Kidney capillary endothelial cell (primary cell): ENCODE measurements at regions not wholly inside any gene's neighbourhood (a gene's known extent, or its start where the extent isn't known, plus 50 kb on each side); places are given as distances from the start of the nearest gene placed in this dataset.

Source experiments
- DNase-seq: peaks from one replicate; pipeline ENCODE4 v3.0.0-alpha.2; 2018; ENCODE audit warnings: low spot score

GRCh38 chr6:42512579-42512978 lies 51.2 kb upstream of the UBR2 start:
- DNase-seq, result no peak

- no peak for DNase-seq
These were observed 51.9 kb upstream of the UBR2 start for GRCh38 chr6:42511803-42512422.

- no peak for DNase-seq
These were observed 53.0 kb upstream of the UBR2 start for GRCh38 chr6:42510795-42511194.

- DNase-seq, result no peak
These were observed 54.1 kb upstream of the UBR2 start for GRCh38 chr6:42509765-42510164.

GRCh38 chr6:42509256-42509655 lies 54.6 kb upstream of the UBR2 start:
- DNase-seq, result no peak

GRCh38 chr6:42507901-42508300 lies 55.9 kb upstream of the UBR2 start:
- DNase-seq, result no peak

GRCh38 chr6:42507195-42507594 lies 55.5 kb upstream of the TRERF1 start:
- no peak for DNase-seq

- DNase-seq, result no peak
These were observed 54.3 kb upstream of the TRERF1 start for GRCh38 chr6:42506070-42506469.

GRCh38 chr6:42505385-42505718 lies 53.6 kb upstream of the TRERF1 start:
- DNase-seq, result peak; percentile 83

- DNase-seq, result no peak
These were observed 52.2 kb upstream of the TRERF1 start for GRCh38 chr6:42503894-42504293.

- no peak for DNase-seq
These were observed 51.3 kb upstream of the TRERF1 start for GRCh38 chr6:42502990-42503389.

- DNase-seq, result no peak
These were observed 50.4 kb upstream of the TRERF1 start for GRCh38 chr6:42502127-42502526.
